ENCODE measurements at regions not wholly inside any gene's neighbourhood (a gene's known extent, or its start where the extent isn't known, plus 50 kb on each side); places are given as distances from the start of the nearest gene placed in this dataset.

DNA sequence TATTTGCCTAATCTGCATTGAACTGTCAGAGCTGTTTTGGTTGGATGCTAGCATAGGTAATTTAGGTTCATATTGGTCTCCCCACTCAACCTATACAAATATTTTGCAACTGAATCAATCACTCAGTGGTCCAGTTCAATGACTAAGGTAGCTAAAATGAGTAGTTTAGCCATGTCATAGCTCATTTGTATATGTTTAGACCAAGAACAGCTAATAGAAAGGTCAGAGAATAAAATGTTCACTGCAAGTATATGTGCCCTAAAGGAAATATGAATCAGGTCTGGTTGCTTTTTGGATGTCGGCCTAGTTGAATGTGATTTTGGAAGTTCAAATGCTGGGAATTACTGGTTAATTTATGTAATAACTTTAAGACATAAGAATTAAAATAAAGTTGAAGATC lies 883.9 kb downstream of the LRFN5 start:
- TF ChIP-seq, protein P1, sequence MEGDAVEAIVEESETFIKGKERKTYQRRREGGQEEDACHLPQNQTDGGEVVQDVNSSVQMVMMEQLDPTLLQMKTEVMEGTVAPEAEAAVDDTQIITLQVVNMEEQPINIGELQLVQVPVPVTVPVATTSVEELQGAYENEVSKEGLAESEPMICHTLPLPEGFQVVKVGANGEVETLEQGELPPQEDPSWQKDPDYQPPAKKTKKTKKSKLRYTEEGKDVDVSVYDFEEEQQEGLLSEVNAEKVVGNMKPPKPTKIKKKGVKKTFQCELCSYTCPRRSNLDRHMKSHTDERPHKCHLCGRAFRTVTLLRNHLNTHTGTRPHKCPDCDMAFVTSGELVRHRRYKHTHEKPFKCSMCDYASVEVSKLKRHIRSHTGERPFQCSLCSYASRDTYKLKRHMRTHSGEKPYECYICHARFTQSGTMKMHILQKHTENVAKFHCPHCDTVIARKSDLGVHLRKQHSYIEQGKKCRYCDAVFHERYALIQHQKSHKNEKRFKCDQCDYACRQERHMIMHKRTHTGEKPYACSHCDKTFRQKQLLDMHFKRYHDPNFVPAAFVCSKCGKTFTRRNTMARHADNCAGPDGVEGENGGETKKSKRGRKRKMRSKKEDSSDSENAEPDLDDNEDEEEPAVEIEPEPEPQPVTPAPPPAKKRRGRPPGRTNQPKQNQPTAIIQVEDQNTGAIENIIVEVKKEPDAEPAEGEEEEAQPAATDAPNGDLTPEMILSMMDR (conservative IDR thresholded peaks at IDR 0.05 in 1 of 2, IDR thresholded peaks at IDR 0.05 in 1 of 2; ENCODE audit: low read depth in 1 of 2, low read length in 2 of 2), result no peak
- TF ChIP-seq EZH2 (IDR thresholded peaks at IDR 0.05; ENCODE audit: low read length, missing control alignments), result no peak
